ENCODE measurements at regions not wholly inside any gene's neighbourhood (a gene's known extent, or its start where the extent isn't known, plus 50 kb on each side); places are given as distances from the start of the nearest gene placed in this dataset.

DNA sequence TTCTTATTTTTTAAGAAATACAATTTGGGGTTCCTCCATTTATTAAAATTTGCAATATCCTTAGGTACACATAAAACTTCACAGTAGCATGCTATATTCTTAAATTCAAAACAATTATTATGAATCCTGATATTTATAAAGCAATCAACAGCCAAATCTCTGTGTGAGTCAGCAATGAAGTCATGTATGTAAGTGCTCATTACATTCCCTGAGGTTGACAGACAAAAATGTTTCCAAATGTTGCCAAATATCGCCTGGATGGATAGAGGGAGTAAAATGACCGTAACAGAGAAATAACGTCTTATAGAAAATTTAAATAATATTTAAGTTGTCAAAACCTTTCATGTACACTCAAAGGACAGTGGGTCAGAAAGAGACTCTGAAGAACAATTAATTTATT is 220.0 kb downstream of the PCDH18 start:
- no peak overlapping the region for H2BK20ac ChIP-seq (ENCODE audit: low read depth, low read length)
- H3K4me2 ChIP-seq (ENCODE audit: low read depth, low read length), result no peak overlapping the region
- peaks cover 3% of the 10 kb centered on the region; the same call in 1 of the 2 replicates for H3K9me1 ChIP-seq (ENCODE audit: insufficient read depth, low read length)
- H2AK5ac ChIP-seq (ENCODE audit: low read depth, low read length), result no peak overlapping the region
- H2AK9ac ChIP-seq (replicated peaks; ENCODE audit: low read depth, low read length, poor library complexity), result no peak overlapping the region
- no peak overlapping the region for H2AFZ ChIP-seq (replicated peaks; ENCODE audit: low read length, poor library complexity)
- no peak overlapping the region for H2BK120ac ChIP-seq (ENCODE audit: low read depth, low read length)
- in situ Hi-C loops (cut with MboI; ENCODE audit: low sequenced_read_pairs), result no loop called here
- H3K79me1 ChIP-seq (ENCODE audit: low read depth in 1 of 2, low read length in 2 of 2), result no peaks in the 10 kb centered on the region
- peaks cover 8% of the 10 kb centered on the region for H3K4me1 ChIP-seq (ENCODE audit: control insufficient read depth, insufficient read depth, low read length)
- DNase-seq (peak; percentile 43), ATAC-seq (ENCODE audit: low read depth) (no peak)
- H2BK5ac ChIP-seq (ENCODE audit: low read depth, low read length, poor library complexity, severe bottlenecking), result no peak overlapping the region
- no peak overlapping the region for H3K23ac ChIP-seq (ENCODE audit: low read depth, low read length)
- no peak overlapping the region for H4K5ac ChIP-seq (ENCODE audit: low read depth, low read length)
- TF ChIP-seq RFX5 (IDR thresholded peaks at IDR 0.05; ENCODE audit: low read depth, low read length) (no peak), BHLHE40 (IDR thresholded peaks at IDR 0.05; ENCODE audit: low read depth, low read length) (no peak)
- no peak overlapping the region for H3K9ac ChIP-seq (ENCODE audit: low read depth, low read length)
- no peaks in the 10 kb centered on the region for H3K9me3 ChIP-seq (ENCODE audit: control insufficient read depth, insufficient read depth, low read length)
- peak overlapping the region; percentile 52; the same call in 1 of the 2 replicates for H3K18ac ChIP-seq (ENCODE audit: low read depth, low read length)
- no TSS peak for BruUV-seq (replicated peaks)
- H4K91ac ChIP-seq (ENCODE audit: insufficient read depth, low read depth, low read length), result no peak overlapping the region
- no peaks in the 10 kb centered on the region for H4K20me1 ChIP-seq (ENCODE audit: insufficient read depth, low read length)
- POLR2A ChIA-PET (ENCODE audit: unreplicated experiment), result no interaction called here
- H3K4ac ChIP-seq (ENCODE audit: low read depth, low read length), result no peak overlapping the region
- H2BK15ac ChIP-seq (ENCODE audit: low read depth, low read length), result no peak overlapping the region
- H3K27ac ChIP-seq (ENCODE audit: insufficient read depth, low read length), result no peak overlapping the region
- no peak overlapping the region for H3K56ac ChIP-seq (ENCODE audit: extremely low read depth, insufficient read depth, low read length)
- no peaks in the 10 kb centered on the region for H3K27me3 ChIP-seq (ENCODE audit: control insufficient read depth, insufficient read depth, low read length)
- CTCF ChIA-PET, result no interaction called here
- no peak overlapping the region for H3K14ac ChIP-seq (replicated peaks; ENCODE audit: low read depth, low read length)
- no peaks in the 10 kb centered on the region for H3K36me3 ChIP-seq (ENCODE audit: control insufficient read depth, insufficient read depth, low read length)
- no peak overlapping the region for H3K4me3 ChIP-seq (ENCODE audit: insufficient read depth, low read depth, low read length)
- no CpG with 5 or more reads among the region's 3 CpGs for WGBS, 2 experiments (ENCODE audit: extremely low coverage in 2 of 2, insufficient read length in 1 of 2)
- intact Hi-C loops (cut with micrococcal nuclease), result no loop called here
- dilution Hi-C loops (cut with HindIII; ENCODE audit: low sequenced_read_pairs, unreplicated experiment), result no loop called here
- no peak overlapping the region for H4K8ac ChIP-seq (ENCODE audit: low read depth in 2 of 2, low read length in 2 of 2)

Data from IMR-90 (cell line).